ENCODE measurements at regions not wholly inside any gene's neighbourhood (a gene's known extent, or its start where the extent isn't known, plus 50 kb on each side); places are given as distances from the start of the nearest gene placed in this dataset.
"Not testable (repeated sequence)": the region's sequence is repeated elsewhere in the genome, so short reads cannot be mapped to it uniquely, and the experiment has no call there.

- H2BK5ac ChIP-seq (ENCODE audit: low read depth, low read length, poor library complexity, severe bottlenecking), result no peak overlapping the region
- H4K5ac ChIP-seq (ENCODE audit: low read depth, low read length), result no peak overlapping the region
- H3K23ac ChIP-seq (ENCODE audit: low read depth, low read length), result no peak overlapping the region
- DNase-seq, result no peak
- H3K4me1 ChIP-seq (ENCODE audit: control insufficient read depth, insufficient read depth, low read length), result no peaks in the 10 kb centered on the region
- POLR2A ChIA-PET (ENCODE audit: unreplicated experiment), result no interaction called here
- no peaks in the 10 kb centered on the region for H3K9me1 ChIP-seq (ENCODE audit: insufficient read depth, low read length)
- H4K20me1 ChIP-seq (ENCODE audit: insufficient read depth, low read length), result no peaks in the 10 kb centered on the region
- H3K4ac ChIP-seq (ENCODE audit: low read depth, low read length), result no peak overlapping the region
- no peaks in the 10 kb centered on the region for H3K27me3 ChIP-seq (ENCODE audit: control insufficient read depth, insufficient read depth, low read length)
- H4K91ac ChIP-seq (ENCODE audit: insufficient read depth, low read depth, low read length), result no peak overlapping the region
- CTCF ChIA-PET, result no interaction called here
- no peak overlapping the region for H3K56ac ChIP-seq (ENCODE audit: extremely low read depth, insufficient read depth, low read length)
- H2BK20ac ChIP-seq (ENCODE audit: low read depth, low read length), result no peak overlapping the region
- H2AK9ac ChIP-seq (replicated peaks; ENCODE audit: low read depth, low read length, poor library complexity), result no peak overlapping the region
- no peak overlapping the region for H3K18ac ChIP-seq (ENCODE audit: low read depth, low read length)
- no peak overlapping the region for H2BK15ac ChIP-seq (ENCODE audit: low read depth, low read length)
- in situ Hi-C loops (cut with MboI; ENCODE audit: low sequenced_read_pairs) (no loop called here), intact Hi-C loops (cut with micrococcal nuclease) (no loop called here), dilution Hi-C loops (cut with HindIII; ENCODE audit: low sequenced_read_pairs, unreplicated experiment) (no loop called here)
- TF ChIP-seq CTCF (conservative IDR thresholded peaks at IDR 0.05; ENCODE audit: low read depth, low read length), result no peak
- no peak overlapping the region for H2BK120ac ChIP-seq (ENCODE audit: low read depth, low read length)
- no peaks in the 10 kb centered on the region for H3K36me3 ChIP-seq (ENCODE audit: control insufficient read depth, insufficient read depth, low read length)
- H3K27ac ChIP-seq (ENCODE audit: insufficient read depth, low read length), result no peak overlapping the region
- H3K4me3 ChIP-seq (ENCODE audit: insufficient read depth, low read depth, low read length), result no peak overlapping the region
- ATAC-seq (ENCODE audit: low read depth), result no peak
- H3K79me1 ChIP-seq (ENCODE audit: low read depth in 1 of 2, low read length in 2 of 2), result no peaks in the 10 kb centered on the region
- no peak overlapping the region for H3K9ac ChIP-seq (ENCODE audit: low read depth, low read length)
- BruUV-seq (replicated peaks), result no TSS peak
- H3K4me2 ChIP-seq (ENCODE audit: low read depth, low read length), result no peak overlapping the region
- no peak overlapping the region for H4K8ac ChIP-seq (ENCODE audit: low read depth in 2 of 2, low read length in 2 of 2)
- no peaks in the 10 kb centered on the region; the same call in 1 of the 2 replicates for H3K9me3 ChIP-seq (ENCODE audit: control insufficient read depth, insufficient read depth, low read length)
- no peak overlapping the region for H2AK5ac ChIP-seq (ENCODE audit: low read depth, low read length)
- no peak overlapping the region for H3K14ac ChIP-seq (replicated peaks; ENCODE audit: low read depth, low read length)
- no peak overlapping the region for H2AFZ ChIP-seq (replicated peaks; ENCODE audit: low read length, poor library complexity)
Measured at GRCh38 chr12:82600379-82600778, 86.3 kb upstream of the TMTC2 start.

DNA sequence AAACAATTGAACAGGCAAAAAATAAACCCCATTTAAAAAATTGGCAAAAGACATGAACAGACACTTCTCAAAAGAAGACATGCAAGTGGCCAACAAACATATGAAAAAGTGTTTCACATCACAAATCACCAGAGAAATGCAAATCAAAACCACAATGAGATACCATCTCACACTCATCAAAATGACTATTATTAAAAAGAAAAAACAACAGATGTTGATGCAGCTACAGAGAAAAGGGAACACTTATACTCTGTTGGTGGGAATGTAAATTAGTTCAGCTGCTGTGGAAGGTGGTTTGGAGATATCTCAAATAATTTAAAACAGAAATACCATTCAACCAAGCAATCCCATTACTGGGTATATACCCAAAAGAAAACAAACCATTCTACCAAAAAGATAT lies 83.1 kb upstream of the TMTC2 start:
- H4K91ac ChIP-seq (ENCODE audit: insufficient read depth, low read depth, low read length); H3K36me3 ChIP-seq (ENCODE audit: control insufficient read depth, insufficient read depth, low read length); H3K56ac ChIP-seq (ENCODE audit: extremely low read depth, insufficient read depth, low read length); POLR2A ChIA-PET (ENCODE audit: unreplicated experiment); intact Hi-C loops (cut with micrococcal nuclease); H3K9ac ChIP-seq (ENCODE audit: low read depth, low read length); H2BK5ac ChIP-seq (ENCODE audit: low read depth, low read length, poor library complexity, severe bottlenecking); H2AFZ ChIP-seq (replicated peaks; ENCODE audit: low read length, poor library complexity); H3K4me2 ChIP-seq (ENCODE audit: low read depth, low read length); ATAC-seq (ENCODE audit: low read depth); in situ Hi-C loops (cut with MboI; ENCODE audit: low sequenced_read_pairs); H3K23ac ChIP-seq (ENCODE audit: low read depth, low read length); H3K18ac ChIP-seq (ENCODE audit: low read depth, low read length); H3K4me3 ChIP-seq (ENCODE audit: insufficient read depth, low read depth, low read length); H3K79me1 ChIP-seq (ENCODE audit: low read depth in 1 of 2, low read length in 2 of 2); DNase-seq; H2BK120ac ChIP-seq (ENCODE audit: low read depth, low read length); H2BK15ac ChIP-seq (ENCODE audit: low read depth, low read length); H3K27ac ChIP-seq (ENCODE audit: insufficient read depth, low read length); CTCF ChIA-PET; H2AK5ac ChIP-seq (ENCODE audit: low read depth, low read length); H3K9me3 ChIP-seq (ENCODE audit: control insufficient read depth, insufficient read depth, low read length); BruUV-seq (replicated peaks); H2AK9ac ChIP-seq (replicated peaks; ENCODE audit: low read depth, low read length, poor library complexity); H4K5ac ChIP-seq (ENCODE audit: low read depth, low read length); H3K4me1 ChIP-seq (ENCODE audit: control insufficient read depth, insufficient read depth, low read length); H4K20me1 ChIP-seq (ENCODE audit: insufficient read depth, low read length); H3K9me1 ChIP-seq (ENCODE audit: insufficient read depth, low read length); H3K27me3 ChIP-seq (ENCODE audit: control insufficient read depth, insufficient read depth, low read length); H4K8ac ChIP-seq (ENCODE audit: low read depth in 2 of 2, low read length in 2 of 2); dilution Hi-C loops (cut with HindIII; ENCODE audit: low sequenced_read_pairs, unreplicated experiment); H3K14ac ChIP-seq (replicated peaks; ENCODE audit: low read depth, low read length); H3K4ac ChIP-seq (ENCODE audit: low read depth, low read length); H2BK20ac ChIP-seq (ENCODE audit: low read depth, low read length): not testable (repeated sequence)
